ENCODE measurements at regions not wholly inside any gene's neighbourhood (a gene's known extent, or its start where the extent isn't known, plus 50 kb on each side); places are given as distances from the start of the nearest gene placed in this dataset.

DNA sequence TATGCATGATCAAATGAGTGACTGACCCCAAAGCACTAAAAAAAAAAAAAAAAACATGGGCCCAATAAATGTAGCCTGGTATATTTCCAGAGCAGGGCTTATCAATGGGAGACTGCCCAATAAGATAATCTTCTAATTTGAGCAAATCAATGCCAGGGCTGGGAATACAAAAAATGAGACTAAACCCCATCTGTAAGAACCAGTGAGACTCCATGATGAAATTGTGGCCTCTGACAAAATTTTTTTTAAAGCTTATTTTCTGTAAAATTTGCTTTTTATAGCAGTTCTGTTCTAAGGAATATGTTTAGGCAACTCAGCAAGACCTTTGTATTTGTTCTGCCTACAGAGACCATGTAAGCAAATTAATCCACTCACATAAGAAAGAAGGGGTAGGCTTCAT lies 186.8 kb upstream of the CCDC150 start:
- TF ChIP-seq CTCF (IDR thresholded peaks at IDR 0.05) (no peak), POLR2AphosphoS5 (IDR thresholded peaks at IDR 0.05) (no peak)
